ENCODE measurements at regions not wholly inside any gene's neighbourhood (a gene's known extent, or its start where the extent isn't known, plus 50 kb on each side); places are given as distances from the start of the nearest gene placed in this dataset.

GRCh38 chr5:125017796-125018195 is 271.4 kb upstream of the ZNF608 start:
- Mint-ChIP-seq H3K9me3 (peaks cover 8% of the 10 kb centered on the region), H3K27me3 (ENCODE audit: low read depth) (no peaks in the 10 kb centered on the region), H3K4me1 (peaks cover 40% of the 10 kb centered on the region), H3K4me3 (no peak overlapping the region), H3K27ac (ENCODE audit: unreplicated experiment) (no peak overlapping the region), H3K36me3 (ENCODE audit: low read depth) (no peaks in the 10 kb centered on the region)
- DNase-seq (ENCODE audit: low read depth, low spot score), result no peak
- TF ChIP-seq, protein P1, sequence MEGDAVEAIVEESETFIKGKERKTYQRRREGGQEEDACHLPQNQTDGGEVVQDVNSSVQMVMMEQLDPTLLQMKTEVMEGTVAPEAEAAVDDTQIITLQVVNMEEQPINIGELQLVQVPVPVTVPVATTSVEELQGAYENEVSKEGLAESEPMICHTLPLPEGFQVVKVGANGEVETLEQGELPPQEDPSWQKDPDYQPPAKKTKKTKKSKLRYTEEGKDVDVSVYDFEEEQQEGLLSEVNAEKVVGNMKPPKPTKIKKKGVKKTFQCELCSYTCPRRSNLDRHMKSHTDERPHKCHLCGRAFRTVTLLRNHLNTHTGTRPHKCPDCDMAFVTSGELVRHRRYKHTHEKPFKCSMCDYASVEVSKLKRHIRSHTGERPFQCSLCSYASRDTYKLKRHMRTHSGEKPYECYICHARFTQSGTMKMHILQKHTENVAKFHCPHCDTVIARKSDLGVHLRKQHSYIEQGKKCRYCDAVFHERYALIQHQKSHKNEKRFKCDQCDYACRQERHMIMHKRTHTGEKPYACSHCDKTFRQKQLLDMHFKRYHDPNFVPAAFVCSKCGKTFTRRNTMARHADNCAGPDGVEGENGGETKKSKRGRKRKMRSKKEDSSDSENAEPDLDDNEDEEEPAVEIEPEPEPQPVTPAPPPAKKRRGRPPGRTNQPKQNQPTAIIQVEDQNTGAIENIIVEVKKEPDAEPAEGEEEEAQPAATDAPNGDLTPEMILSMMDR (conservative IDR thresholded peaks at IDR 0.05), result no peak

- DNase-seq (ENCODE audit: low read depth, low spot score), result no peak
- no peaks in the 10 kb centered on the region for H3K27me3 Mint-ChIP-seq (ENCODE audit: low read depth)
- H3K27ac Mint-ChIP-seq (ENCODE audit: unreplicated experiment), result no peak overlapping the region
- H3K9me3 Mint-ChIP-seq, result peaks cover 6% of the 10 kb centered on the region
- no peaks in the 10 kb centered on the region for H3K36me3 Mint-ChIP-seq (ENCODE audit: low read depth)
- no peak overlapping the region for H3K4me3 Mint-ChIP-seq
- TF ChIP-seq, protein P1 (conservative IDR thresholded peaks at IDR 0.05), result no peak
- H3K4me1 Mint-ChIP-seq, result peaks cover 28% of the 10 kb centered on the region
Observed at GRCh38 chr5:125023673-125024072, 277.2 kb upstream of the ZNF608 start.

GRCh38 chr5:125026867-125027731 is 280.7 kb upstream of the ZNF608 start:
- no peak overlapping the region for H3K4me3 Mint-ChIP-seq
- TF ChIP-seq, protein P1 (conservative IDR thresholded peaks at IDR 0.05), result no peak

GRCh38 chr5:125032286-125032685 is 285.8 kb upstream of the ZNF608 start:
- Mint-ChIP-seq H3K36me3 (ENCODE audit: low read depth) (no peaks in the 10 kb centered on the region), H3K27ac (ENCODE audit: unreplicated experiment) (no peak overlapping the region), H3K27me3 (ENCODE audit: low read depth) (no peaks in the 10 kb centered on the region), H3K4me3 (no peak overlapping the region), H3K4me1 (peaks cover 3% of the 10 kb centered on the region), H3K9me3 (peaks cover 13% of the 10 kb centered on the region)
- no peak for DNase-seq (ENCODE audit: low read depth, low spot score)
- TF ChIP-seq, protein P1 (conservative IDR thresholded peaks at IDR 0.05), result no peak

More at GRCh38 chr5:125026867-125027731, 280.7 kb upstream of the ZNF608 start:
- Mint-ChIP-seq H3K27me3 (ENCODE audit: low read depth) (no peaks in the 10 kb centered on the region), H3K9me3 (peaks cover 6% of the 10 kb centered on the region), H3K27ac (ENCODE audit: unreplicated experiment) (no peak overlapping the region), H3K36me3 (ENCODE audit: low read depth) (no peaks in the 10 kb centered on the region), H3K4me1 (peaks cover 15% of the 10 kb centered on the region)
- no peak for DNase-seq (ENCODE audit: low read depth, low spot score)

GRCh38 chr5:125033602-125034001 is 287.2 kb upstream of the ZNF608 start:
- no peak overlapping the region for H3K4me3 Mint-ChIP-seq
- DNase-seq (ENCODE audit: low read depth, low spot score), result no peak
- H3K9me3 Mint-ChIP-seq, result peaks cover 10% of the 10 kb centered on the region
- H3K36me3 Mint-ChIP-seq (ENCODE audit: low read depth), result no peaks in the 10 kb centered on the region
- no peak overlapping the region for H3K27ac Mint-ChIP-seq (ENCODE audit: unreplicated experiment)
- no peaks in the 10 kb centered on the region for H3K27me3 Mint-ChIP-seq (ENCODE audit: low read depth)
- no peaks in the 10 kb centered on the region for H3K4me1 Mint-ChIP-seq
- TF ChIP-seq, protein P1 (conservative IDR thresholded peaks at IDR 0.05), result no peak

All from neural crest cell (in vitro differentiated cells).